GM19467 (cell line): ENCODE measurements at regions not wholly inside any gene's neighbourhood (a gene's known extent, or its start where the extent isn't known, plus 50 kb on each side); places are given as distances from the start of the nearest gene placed in this dataset.

Experiments
- ATAC-seq: cut with Tn5 transposase; IDR thresholded peaks from one replicate; pipeline ENCODE4 v1.9.1; 2021; ENCODE audit warnings: mild to moderate bottlenecking, moderate library complexity; ENCODE audit not compliant: unreplicated experiment

DNA sequence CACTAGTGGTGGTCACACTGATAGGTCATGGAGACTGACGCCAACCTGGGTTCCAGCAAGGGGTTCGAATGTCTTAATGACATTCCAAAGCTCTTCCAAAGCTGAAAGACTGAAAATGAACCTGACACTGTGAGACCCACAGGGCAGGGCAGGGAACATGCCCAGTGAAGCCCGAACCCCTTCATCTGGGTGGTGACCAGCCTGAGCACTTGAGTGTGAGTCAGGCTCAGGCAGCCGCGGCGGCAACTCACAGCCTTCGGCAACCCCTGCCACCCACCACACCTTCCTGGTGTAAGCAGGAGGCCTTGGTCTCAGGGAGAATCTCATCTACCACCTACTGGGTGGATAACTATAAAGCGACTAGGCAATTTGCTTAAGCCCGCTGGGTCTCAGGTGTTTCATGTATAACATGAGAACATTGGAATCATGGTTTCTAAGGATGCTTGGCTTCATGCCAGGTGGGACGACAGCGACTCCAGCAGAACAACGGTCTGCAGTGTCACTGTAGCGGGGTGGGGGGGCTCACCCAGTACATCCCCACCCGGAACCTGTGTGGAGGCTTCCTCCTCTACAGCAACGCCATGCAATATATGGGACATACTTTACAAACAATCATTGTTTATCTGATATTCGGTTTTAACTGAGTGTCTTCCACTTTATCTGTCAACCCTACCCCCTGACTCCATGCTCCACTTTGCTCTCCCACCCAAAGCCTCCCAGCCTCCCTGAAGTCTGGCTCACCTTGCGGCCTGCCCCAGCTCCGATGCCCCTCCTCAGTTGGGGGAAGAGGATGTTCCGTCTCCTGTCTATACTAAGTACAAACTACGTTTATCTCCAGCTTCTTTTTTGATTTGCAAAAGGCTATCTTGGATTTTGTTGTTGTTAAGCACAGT lies 125.0 kb upstream of the MEF2A start:
- ATAC-seq: no peak

GRCh38 chr15:99441444-99441800 lies 124.4 kb upstream of the MEF2A start:
- no peak for ATAC-seq

DNA sequence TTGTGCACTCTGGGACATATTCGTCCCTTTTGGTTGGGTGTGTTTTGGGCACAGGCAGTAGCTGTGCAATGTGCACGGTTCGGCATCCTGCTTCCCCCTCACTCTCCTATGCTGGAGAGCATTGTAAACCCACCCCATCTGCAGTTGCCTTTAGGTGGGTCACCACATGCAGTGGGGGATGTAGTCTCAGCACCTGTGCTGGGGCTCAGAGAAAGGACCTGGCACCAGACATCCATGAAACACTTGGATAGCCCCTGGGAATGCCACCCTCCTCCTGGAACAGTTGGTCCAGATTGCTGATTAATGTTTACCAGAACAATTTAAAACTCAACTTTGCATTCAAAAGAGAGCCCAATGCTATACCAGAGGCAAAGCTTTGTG lies 123.9 kb upstream of the MEF2A start:
- no peak for ATAC-seq

DNA sequence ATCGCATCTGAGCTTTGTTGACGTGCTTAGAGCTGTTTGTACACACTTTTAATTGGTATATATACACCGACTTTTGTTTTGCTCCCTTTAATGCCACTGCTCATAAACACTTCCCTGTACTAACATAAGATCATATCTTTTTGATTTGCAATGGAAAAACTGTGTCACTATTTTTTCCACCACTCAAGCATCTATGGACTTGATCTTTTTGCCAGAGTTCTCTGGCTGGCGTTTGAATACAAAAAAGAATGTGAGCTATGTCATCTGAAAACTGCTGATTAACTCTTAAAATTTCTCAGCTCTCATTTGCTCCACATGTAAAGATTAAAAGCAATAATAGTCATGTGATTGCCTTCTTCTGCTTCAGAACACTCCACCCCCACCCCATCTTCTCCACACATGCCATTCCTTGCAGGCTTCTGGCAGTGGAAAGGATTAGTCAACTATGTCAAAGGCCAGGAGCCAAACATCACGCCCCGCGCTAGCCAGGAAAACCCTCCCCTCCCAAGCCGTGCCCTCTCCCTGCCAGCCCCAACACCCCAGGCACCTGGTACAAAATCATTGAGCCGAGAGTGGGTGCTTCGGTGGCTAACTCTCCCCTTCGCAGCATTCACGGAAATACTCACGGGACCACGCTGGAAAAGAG lies 123.4 kb upstream of the MEF2A start:
- no peak for ATAC-seq

GRCh38 chr15:99443056-99443756 lies 122.6 kb upstream of the MEF2A start:
- ATAC-seq: no peak

GRCh38 chr15:99443768-99444446 lies 121.9 kb upstream of the MEF2A start:
- ATAC-seq: no peak

DNA sequence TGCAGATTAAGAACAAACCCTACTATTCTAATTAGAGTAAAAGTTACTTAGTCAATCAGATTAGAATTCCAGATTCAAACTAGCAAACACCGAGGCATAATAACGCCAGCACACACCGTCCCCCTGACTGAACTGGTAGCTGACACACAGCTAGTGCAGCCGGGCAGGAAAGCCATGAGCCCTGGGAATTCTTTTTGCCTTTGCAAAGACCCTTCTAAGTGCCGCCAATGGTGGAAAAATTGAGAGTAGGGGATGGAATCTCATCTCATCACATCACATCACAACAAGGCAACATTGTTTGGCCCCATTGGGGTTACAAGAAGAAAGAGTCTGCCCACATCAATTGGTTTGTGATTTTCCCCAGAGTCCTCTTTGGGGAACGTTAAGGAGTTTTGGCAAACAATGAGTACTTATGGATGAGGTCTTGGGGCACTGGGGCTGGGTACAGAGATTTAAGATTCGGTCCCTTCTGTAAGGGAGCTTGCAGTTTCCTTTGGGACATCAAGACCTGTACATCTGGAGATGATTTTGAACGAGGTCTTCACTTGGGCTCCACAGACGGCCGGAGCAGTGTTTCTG lies 120.4 kb upstream of the MEF2A start:
- ATAC-seq: no peak

DNA sequence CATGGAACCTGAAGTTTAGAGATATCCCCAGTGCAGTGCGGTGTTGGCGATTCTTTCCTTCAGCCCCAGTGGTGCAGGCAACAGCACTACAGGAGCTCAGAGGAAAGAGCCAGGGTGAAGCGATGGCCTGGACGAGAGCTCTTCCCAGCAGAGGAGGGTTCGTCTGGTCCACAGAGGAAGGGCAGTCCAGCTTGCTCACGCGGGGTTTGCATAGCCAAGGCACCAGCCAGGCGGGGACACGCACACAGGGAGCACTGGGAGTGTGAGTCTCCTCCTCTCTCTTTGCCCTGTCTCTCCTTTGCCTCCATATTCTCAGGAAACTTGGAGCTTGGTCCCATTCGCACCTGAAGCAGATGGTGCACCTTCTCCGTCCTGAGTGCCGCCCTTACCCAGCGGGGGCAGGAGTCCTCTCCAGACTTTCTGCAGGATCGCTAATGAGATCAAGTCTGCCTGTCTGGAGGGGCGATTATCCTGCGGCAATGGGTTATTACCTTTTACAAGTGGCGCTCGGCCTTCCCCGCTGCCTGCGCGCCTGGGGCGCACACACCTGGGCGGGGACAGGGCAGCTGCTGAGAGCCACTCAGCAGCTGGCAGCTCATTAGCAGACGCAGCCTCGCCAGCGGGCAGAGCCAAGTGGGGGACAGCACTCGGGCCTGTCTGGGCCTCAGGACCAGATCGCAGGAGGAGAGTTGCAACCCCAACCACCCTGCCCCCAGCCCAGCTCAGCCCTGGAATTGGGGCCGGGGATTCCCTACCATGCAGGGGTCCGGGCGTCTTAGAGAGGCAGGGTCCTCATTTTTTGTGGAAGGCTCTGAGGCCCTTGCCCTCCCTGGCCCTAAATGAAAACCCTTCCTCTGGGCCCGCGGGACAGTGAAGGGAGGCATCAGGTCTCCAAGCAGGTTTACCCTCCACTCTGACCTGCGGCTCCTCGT lies 119.0 kb upstream of the MEF2A start:
- no peak for ATAC-seq

DNA sequence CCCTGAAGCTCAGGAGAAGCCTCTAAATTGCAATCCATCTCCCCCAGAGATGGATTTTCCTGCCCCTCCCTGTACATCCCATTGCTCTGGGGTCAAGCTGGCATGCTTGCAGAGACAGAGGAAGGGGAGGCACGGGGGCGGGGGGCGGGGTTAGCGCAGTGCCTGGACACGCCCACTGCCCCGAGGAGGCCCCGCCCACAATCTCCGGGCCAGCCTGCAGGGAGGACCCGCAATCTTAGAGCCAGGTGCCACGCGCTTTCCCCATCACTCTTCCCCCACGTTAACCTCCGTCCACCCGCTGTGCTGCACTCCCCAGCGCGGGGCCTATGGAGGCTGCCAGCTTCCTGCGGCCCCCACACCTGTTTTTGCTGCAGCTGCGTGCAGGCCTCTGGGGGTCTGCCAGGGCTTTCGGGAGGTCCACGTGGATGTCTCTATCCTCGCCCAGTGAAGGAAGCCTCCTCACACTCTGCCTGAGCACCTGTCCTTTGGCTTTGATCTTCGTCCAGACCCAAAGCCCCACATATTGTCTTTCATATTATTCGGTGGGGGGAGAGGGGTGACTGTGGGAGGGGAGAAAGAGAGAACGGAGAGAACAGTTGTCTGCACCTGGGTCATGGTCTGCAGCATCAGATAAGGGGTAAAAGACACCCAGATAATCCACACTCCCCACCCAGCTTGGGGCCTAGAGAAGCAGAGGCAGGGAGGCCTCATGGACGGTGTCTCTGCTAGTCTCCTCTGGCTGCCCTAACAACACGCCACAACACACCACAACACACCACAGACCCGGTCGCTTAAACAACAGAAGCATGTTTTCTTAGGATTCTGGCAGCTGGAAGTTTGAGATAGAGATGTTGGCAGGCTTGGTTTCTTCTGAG lies 118.0 kb upstream of the MEF2A start:
- ATAC-seq: no peak

DNA sequence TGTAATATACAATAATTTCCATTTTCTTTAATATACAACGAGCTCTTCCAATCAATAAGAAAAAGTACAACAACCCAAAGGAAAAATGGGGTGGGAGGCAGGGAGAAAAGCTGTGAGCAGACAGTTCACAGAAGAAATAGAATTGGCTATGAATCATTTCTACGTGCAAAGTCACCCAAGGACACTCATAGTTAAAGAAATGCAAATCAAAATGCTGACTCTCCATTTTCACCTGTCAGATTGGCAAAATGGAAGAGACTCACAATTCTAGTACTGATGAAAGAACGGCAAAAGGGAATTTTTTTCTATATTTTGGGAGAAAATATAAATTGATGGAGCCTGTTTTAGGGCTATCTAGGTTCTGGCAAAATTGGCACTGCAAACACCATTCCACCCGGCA lies 116.3 kb upstream of the MEF2A start:
- ATAC-seq: no peak

- no peak for ATAC-seq
Measured at GRCh38 chr15:99450896-99451358, 114.9 kb upstream of the MEF2A start.

DNA sequence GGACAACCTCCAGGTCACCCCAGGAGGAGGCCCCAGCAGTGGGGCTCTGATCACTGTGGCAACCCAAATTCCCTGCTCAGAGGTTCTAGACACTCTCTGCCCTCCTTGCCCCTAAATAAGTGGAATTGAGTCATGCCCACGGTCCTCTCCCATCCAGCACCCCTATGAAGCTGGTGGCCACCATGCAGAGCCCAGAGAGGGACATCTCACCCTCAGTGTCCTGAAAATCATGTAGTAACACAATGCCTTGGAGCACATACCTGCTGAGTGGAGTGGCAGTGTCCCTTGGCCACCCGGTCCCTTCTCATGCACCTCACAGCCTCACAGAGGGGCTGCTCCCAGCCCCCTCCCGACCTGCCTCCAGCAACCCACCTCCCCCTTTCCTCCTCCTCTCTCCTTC lies 114.3 kb upstream of the MEF2A start:
- no peak for ATAC-seq

- no peak for ATAC-seq
Measured at GRCh38 chr15:99452010-99452409, 113.8 kb upstream of the MEF2A start.

GRCh38 chr15:99452728-99453636 lies 112.8 kb upstream of the MEF2A start:
- peak; percentile 93 for ATAC-seq

- no peak for ATAC-seq
Measured at GRCh38 chr15:99453637-99454030, 112.2 kb upstream of the MEF2A start.

GRCh38 chr15:99454107-99454809 lies 111.5 kb upstream of the MEF2A start:
- no peak for ATAC-seq
